ENCODE measurements at regions not wholly inside any gene's neighbourhood (a gene's known extent, or its start where the extent isn't known, plus 50 kb on each side); places are given as distances from the start of the nearest gene placed in this dataset.
"Not testable (repeated sequence)": the region's sequence is repeated elsewhere in the genome, so short reads cannot be mapped to it uniquely, and the experiment has no call there.

DNA sequence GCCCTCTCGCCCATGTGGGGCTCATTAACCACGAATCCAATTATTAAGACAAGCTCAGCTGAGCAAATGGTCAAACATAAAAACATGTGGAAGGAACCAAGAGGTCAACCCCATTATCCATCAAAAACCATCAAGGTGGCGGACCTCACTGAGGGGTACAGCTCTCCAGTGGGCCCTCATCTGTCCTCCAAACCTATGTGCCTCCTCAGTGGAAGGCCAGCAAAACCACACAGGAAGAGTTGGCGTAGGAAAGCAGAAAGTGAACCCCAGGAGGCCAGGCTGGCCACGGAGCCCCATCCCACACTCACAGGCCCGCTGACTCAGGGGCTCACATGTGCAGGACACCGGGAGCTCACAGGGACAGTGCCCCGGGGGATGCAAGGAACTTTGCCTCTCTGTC is 66.5 kb upstream of the CLEC6A start:
- H3K9me3 ChIP-seq; H3K27ac ChIP-seq; H3K4me1 ChIP-seq; H3K36me3 ChIP-seq; in situ Hi-C loops (cut with MboI; ENCODE audit: low pct_ligation_motif_present in 1 of 4, low pct_unique_long_range_greater_than_20kb in 1 of 4, low sequenced_read_pairs in 3 of 4); DNase-seq; intact Hi-C loops (cut with DNase I; ENCODE audit: low total_unique reads); H3K4me3 ChIP-seq: not testable (repeated sequence)
- peaks cover 22% of the 10 kb centered on the region for H3K27me3 ChIP-seq
- 79 to 100% methylated on average over 1 to 8 of the region's 8 CpGs for WGBS, 2 donors (ENCODE audit: low coverage in 1 of 2)

DNA sequence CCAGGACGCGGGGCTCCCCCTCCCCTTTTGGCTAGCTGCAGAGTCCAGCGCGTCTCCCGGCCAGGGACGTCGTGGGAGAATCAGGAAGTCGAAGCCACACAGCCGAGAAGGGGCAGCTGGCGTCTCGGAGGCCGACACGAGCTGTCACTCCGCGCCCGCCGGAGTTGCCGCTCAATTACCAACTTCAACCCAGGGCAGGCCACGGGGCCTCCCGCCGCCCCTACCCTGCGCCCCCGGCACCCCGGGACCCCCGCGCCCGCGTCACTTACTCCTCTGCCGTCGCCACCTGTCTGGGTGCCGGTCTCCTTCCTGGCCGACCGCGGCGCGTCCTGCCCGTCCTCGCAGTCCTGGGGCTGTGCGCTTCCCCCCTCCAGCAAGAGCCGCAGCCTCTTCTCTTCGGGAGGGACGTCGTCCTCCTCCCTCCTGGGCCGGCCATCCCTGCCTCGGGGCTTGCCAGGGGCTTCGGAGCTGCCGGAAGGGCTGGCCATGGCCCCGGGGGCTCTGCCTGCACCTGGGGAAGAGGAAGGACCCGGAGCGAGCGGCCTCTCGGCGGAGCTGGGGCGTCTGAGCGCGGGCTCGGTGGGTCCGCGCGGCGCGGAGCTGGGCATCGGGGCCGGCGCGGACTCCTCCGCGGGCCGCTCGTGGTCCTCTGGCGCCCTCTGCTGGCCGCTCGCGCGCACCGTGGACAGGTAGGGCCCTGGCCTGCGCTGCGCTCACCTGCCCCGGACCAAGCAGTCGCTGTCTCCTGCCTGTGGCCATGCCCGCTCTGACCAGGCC is 65.6 kb upstream of the CLEC6A start:
- Histone ChIP-seq H3K27me3 (peaks cover 22% of the 10 kb centered on the region), H3K4me3 (peak overlapping the region; percentile 16 to 55 (median 40))
- H3K36me3 ChIP-seq; H3K27ac ChIP-seq; intact Hi-C loops (cut with DNase I; ENCODE audit: low total_unique reads); in situ Hi-C loops (cut with MboI; ENCODE audit: low pct_ligation_motif_present in 1 of 4, low pct_unique_long_range_greater_than_20kb in 1 of 4, low sequenced_read_pairs in 3 of 4); H3K4me1 ChIP-seq; H3K9me3 ChIP-seq: not testable (repeated sequence)
- peak; percentile 85 for DNase-seq
- WGBS, 2 donors (ENCODE audit: low coverage in 1 of 2), result 1% methylated on average over 17 of the region's 81 CpGs; no CpG with 5 or more reads in 1 of the 2 donors
- TF ChIP-seq, protein P1, sequence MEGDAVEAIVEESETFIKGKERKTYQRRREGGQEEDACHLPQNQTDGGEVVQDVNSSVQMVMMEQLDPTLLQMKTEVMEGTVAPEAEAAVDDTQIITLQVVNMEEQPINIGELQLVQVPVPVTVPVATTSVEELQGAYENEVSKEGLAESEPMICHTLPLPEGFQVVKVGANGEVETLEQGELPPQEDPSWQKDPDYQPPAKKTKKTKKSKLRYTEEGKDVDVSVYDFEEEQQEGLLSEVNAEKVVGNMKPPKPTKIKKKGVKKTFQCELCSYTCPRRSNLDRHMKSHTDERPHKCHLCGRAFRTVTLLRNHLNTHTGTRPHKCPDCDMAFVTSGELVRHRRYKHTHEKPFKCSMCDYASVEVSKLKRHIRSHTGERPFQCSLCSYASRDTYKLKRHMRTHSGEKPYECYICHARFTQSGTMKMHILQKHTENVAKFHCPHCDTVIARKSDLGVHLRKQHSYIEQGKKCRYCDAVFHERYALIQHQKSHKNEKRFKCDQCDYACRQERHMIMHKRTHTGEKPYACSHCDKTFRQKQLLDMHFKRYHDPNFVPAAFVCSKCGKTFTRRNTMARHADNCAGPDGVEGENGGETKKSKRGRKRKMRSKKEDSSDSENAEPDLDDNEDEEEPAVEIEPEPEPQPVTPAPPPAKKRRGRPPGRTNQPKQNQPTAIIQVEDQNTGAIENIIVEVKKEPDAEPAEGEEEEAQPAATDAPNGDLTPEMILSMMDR (IDR thresholded peaks at IDR 0.05), result peak in 4 of 5 experiments; percentile 48 to 86 (median 69)

DNA sequence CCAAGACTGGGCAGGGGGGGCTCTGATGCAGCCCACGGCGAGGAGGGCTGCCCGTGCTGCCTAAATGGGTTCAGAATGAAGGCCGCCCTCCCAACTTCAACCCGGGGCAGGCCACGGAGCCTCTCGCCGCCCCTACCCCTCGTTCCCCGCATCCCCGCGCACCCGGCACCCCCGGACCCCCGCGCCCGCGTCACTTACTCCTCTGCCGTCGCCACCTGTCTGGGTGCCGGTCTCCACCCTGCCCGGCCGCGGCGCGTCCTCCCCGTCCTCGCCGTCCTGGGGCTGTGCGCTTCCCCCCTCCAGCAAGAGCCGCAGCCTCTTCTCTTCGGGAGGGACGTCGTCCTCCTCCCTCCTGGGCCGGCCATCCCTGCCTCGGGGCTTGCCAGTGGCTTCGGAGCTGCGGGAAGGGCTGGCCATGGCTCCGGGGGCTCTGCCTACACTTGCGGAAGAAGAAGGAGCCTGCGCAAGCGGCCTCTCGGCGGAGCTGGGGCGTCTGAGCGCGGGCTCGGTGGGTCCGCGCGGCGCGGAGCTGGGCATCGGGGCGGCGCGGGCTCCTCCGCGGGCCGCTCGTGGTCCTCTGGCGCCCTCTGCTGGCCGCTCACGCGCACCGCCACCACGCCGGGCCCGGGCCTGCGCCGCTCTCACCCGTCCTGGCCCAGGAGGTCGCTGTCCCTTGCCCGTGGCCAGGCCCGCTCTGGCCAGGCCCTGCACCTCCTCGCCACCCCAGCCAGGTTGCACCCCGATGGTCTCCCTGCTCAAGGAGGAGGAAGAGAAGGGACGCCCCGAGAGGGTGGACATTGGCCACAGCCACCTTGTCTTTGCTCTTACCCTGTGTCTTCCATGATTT is 59.3 kb upstream of the CLEC6A start:
- peak; percentile 62 for DNase-seq
- H3K9me3 ChIP-seq; intact Hi-C loops (cut with DNase I; ENCODE audit: low total_unique reads); in situ Hi-C loops (cut with MboI; ENCODE audit: low pct_ligation_motif_present in 1 of 4, low pct_unique_long_range_greater_than_20kb in 1 of 4, low sequenced_read_pairs in 3 of 4); H3K27me3 ChIP-seq; H3K4me1 ChIP-seq; H3K27ac ChIP-seq; H3K36me3 ChIP-seq: not testable (repeated sequence)
- TF ChIP-seq, protein P1 (IDR thresholded peaks at IDR 0.05), result peak in 3 of 5 experiments; percentile 53 to 56 (median 53)
- WGBS, 2 donors (ENCODE audit: low coverage in 1 of 2), result 12% methylated on average over 16 of the region's 79 CpGs; no CpG with 5 or more reads in 1 of the 2 donors
- H3K4me3 ChIP-seq, result peak overlapping the region in 3 of 4 donors; percentile 22 to 49 (median 31)

DNA sequence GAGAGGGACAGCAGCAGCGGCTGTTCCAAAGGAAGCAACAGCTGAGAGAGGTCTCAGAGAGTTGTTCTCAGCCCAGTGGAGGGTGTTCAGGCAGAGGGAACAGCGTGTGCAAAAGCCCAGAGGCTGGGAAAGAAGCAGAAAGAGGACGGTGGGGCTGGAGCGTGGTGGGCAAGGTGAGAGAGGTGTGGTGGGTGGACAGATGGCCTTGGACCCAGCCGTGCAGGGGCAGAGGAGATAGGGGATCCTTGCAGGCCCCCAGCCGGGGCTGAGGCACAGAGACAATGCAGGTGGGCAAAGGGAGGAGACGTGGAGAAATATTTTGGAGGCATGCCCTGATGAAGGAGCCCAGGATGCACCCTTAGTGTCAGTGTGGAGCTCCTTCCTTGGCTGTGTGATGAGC is 58.4 kb upstream of the CLEC6A start:
- H3K4me1 ChIP-seq; DNase-seq; intact Hi-C loops (cut with DNase I; ENCODE audit: low total_unique reads); H3K9me3 ChIP-seq; H3K27me3 ChIP-seq; in situ Hi-C loops (cut with MboI; ENCODE audit: low pct_ligation_motif_present in 1 of 4, low pct_unique_long_range_greater_than_20kb in 1 of 4, low sequenced_read_pairs in 3 of 4); H3K36me3 ChIP-seq; H3K27ac ChIP-seq; H3K4me3 ChIP-seq: not testable (repeated sequence)
- WGBS, 2 donors (ENCODE audit: low coverage in 1 of 2), result 41 to 51% methylated on average over 5 to 7 of the region's 7 CpGs

DNA sequence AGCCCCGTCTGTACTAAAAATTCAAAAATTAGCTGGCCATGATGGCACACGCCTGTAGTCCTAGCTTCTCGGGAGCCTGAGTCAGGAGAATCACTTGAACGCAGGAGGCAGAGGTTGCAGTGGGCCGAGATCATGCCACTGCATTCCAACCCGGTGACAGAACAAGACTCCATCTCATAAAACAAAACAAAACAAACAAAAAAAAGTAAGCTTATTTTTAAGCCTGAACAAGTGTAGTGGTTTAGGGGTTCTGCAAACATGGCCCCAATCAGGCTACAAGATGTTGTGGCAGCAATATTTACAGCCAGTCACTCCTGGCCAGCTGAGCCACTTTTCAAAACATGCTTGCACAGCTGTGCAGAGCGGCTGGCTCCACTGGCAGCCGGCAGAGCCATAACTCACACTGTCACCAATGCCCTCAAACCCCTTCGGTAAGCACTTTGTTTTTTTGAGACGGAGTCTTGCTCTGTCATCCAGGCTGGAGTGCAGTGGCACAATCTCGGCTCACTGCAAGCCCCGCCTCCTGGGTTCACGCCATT is 56.2 kb upstream of the CLEC6A start:
- WGBS, 2 donors (ENCODE audit: low coverage in 1 of 2), result 47 to 61% methylated on average over 7 to 12 of the region's 13 CpGs
- H3K4me3 ChIP-seq; H3K4me1 ChIP-seq; DNase-seq; H3K36me3 ChIP-seq; H3K27ac ChIP-seq; H3K9me3 ChIP-seq; intact Hi-C loops (cut with DNase I; ENCODE audit: low total_unique reads); H3K27me3 ChIP-seq; in situ Hi-C loops (cut with MboI; ENCODE audit: low pct_ligation_motif_present in 1 of 4, low pct_unique_long_range_greater_than_20kb in 1 of 4, low sequenced_read_pairs in 3 of 4): not testable (repeated sequence)

DNA sequence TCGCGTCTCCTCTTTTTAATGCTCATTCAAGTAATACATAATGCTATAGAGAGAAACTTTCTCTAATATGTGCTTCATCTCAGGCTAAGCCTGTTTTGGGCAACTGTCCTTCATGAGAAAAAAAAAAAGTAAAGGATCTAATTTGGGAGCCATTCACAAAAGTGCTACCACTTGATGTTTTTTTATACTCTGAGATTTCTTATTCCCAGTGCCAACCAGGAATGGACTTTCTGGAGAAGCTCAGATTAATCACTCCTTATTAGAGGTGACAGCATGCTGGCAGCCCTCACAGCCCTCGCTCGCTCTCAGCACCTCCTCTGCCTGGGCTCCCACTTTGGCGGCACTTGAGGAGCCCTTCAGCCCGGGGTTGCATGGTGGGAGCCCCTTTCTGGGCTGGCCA is 51.9 kb upstream of the CLEC6A start:
- in situ Hi-C loops (cut with MboI; ENCODE audit: low pct_ligation_motif_present in 1 of 4, low pct_unique_long_range_greater_than_20kb in 1 of 4, low sequenced_read_pairs in 3 of 4); intact Hi-C loops (cut with DNase I; ENCODE audit: low total_unique reads): not testable (repeated sequence)
- 89 to 93% methylated on average over 4 to 6 of the region's 6 CpGs for WGBS, 2 donors (ENCODE audit: low coverage in 1 of 2)

DNA sequence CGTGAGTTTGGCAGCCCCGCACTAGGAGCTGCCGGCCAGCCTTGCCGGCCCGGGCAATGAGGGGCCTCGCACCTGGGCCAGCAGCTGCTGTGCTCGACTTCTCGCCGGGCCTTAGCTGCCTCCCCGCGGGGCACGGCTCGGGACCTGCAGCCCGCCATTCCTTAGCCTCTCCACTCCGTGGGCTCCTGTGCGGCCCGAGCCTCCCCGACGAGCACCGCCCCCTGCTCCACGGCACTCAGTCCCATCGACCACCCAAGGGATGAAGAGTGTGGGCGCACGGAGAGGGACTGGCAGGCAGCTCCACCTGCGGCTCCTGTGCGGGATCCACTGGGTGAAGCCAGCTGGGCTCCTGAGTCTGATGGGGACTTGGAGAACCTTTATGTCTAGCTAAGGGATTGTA is 51.4 kb upstream of the CLEC6A start:
- DNase-seq; intact Hi-C loops (cut with DNase I; ENCODE audit: low total_unique reads); H3K4me3 ChIP-seq; H3K4me1 ChIP-seq; H3K9me3 ChIP-seq; H3K27me3 ChIP-seq; in situ Hi-C loops (cut with MboI; ENCODE audit: low pct_ligation_motif_present in 1 of 4, low pct_unique_long_range_greater_than_20kb in 1 of 4, low sequenced_read_pairs in 3 of 4); H3K27ac ChIP-seq; H3K36me3 ChIP-seq: not testable (repeated sequence)
- WGBS, 2 donors (ENCODE audit: low coverage in 1 of 2), result 97% methylated on average over 25 of the region's 26 CpGs; no CpG with 5 or more reads in 1 of the 2 donors

More for the DNA sequence above, 51.9 kb upstream of the CLEC6A start:
- H3K27ac ChIP-seq, H3K4me3 ChIP-seq, H3K27me3 ChIP-seq, H3K9me3 ChIP-seq, H3K4me1 ChIP-seq, DNase-seq, H3K36me3 ChIP-seq: not testable (repeated sequence)

Measured in transverse colon (tissue), 4 donors.